ENCODE measurements at regions not wholly inside any gene's neighbourhood (a gene's known extent, or its start where the extent isn't known, plus 50 kb on each side); places are given as distances from the start of the nearest gene placed in this dataset.

GRCh38 chr18:27627927-27628326, 442.8 kb upstream of the CHST9 start:
- DNase-seq (ENCODE audit: low spot score): no peak

- DNase-seq (ENCODE audit: low spot score): no peak
Observed at GRCh38 chr18:27621236-27621890, 436.3 kb upstream of the CHST9 start.

- DNase-seq (ENCODE audit: low spot score): no peak
Observed at GRCh38 chr18:27619906-27620305, 434.8 kb upstream of the CHST9 start.

GRCh38 chr18:27619090-27619772, 434.1 kb upstream of the CHST9 start:
- DNase-seq (ENCODE audit: low spot score): no peak

- no peak for DNase-seq (ENCODE audit: low spot score)
Observed at GRCh38 chr18:27616324-27616723, 431.2 kb upstream of the CHST9 start.

GRCh38 chr18:27614951-27615844, 430.1 kb upstream of the CHST9 start:
- no peak for DNase-seq (ENCODE audit: low spot score)

GRCh38 chr18:27609221-27609620, 424.1 kb upstream of the CHST9 start:
- DNase-seq (ENCODE audit: low spot score): no peak

GRCh38 chr18:27608742-27609141, 423.6 kb upstream of the CHST9 start:
- no peak for DNase-seq (ENCODE audit: low spot score)

GRCh38 chr18:27608174-27608573, 423.1 kb upstream of the CHST9 start:
- no peak for DNase-seq (ENCODE audit: low spot score)

- no peak for DNase-seq (ENCODE audit: low spot score)
Observed at GRCh38 chr18:27606741-27607140, 421.6 kb upstream of the CHST9 start.

- peak; percentile 87 for DNase-seq (ENCODE audit: low spot score)
Observed at GRCh38 chr18:27605107-27605834, 420.2 kb upstream of the CHST9 start.

- DNase-seq (ENCODE audit: low spot score): no peak
Observed at GRCh38 chr18:27604583-27604982, 419.5 kb upstream of the CHST9 start.

- DNase-seq (ENCODE audit: low spot score): no peak
Observed at GRCh38 chr18:27602092-27602491, 417.0 kb upstream of the CHST9 start.

- no peak for DNase-seq (ENCODE audit: low spot score)
Observed at GRCh38 chr18:27600245-27600644, 415.1 kb upstream of the CHST9 start.

GRCh38 chr18:27599202-27599829, 414.2 kb upstream of the CHST9 start:
- DNase-seq (ENCODE audit: low spot score): peak; percentile 56

- no peak for DNase-seq (ENCODE audit: low spot score)
Observed at GRCh38 chr18:27595113-27595838, 410.2 kb upstream of the CHST9 start.

GRCh38 chr18:27585602-27586173, 400.6 kb upstream of the CHST9 start:
- no peak for DNase-seq (ENCODE audit: low spot score)

GRCh38 chr18:27583466-27583865, 398.4 kb upstream of the CHST9 start:
- no peak for DNase-seq (ENCODE audit: low spot score)

- DNase-seq (ENCODE audit: low spot score): no peak
Observed at GRCh38 chr18:27582760-27583412, 397.8 kb upstream of the CHST9 start.

GRCh38 chr18:27581296-27581904, 396.3 kb upstream of the CHST9 start:
- no peak for DNase-seq (ENCODE audit: low spot score)

Measured in pons (tissue), 1 donor.